SHP77 treated with DMSO at 0.1 percent for 48 hours (cell line): ENCODE measurements at regions not wholly inside any gene's neighbourhood (a gene's known extent, or its start where the extent isn't known, plus 50 kb on each side); places are given as distances from the start of the nearest gene placed in this dataset.

ENCODE experiments used
- DNase-seq: peaks from one replicate; lab custom pipeline; 2025; lab: John Stamatoyannopoulos, UW

DNA sequence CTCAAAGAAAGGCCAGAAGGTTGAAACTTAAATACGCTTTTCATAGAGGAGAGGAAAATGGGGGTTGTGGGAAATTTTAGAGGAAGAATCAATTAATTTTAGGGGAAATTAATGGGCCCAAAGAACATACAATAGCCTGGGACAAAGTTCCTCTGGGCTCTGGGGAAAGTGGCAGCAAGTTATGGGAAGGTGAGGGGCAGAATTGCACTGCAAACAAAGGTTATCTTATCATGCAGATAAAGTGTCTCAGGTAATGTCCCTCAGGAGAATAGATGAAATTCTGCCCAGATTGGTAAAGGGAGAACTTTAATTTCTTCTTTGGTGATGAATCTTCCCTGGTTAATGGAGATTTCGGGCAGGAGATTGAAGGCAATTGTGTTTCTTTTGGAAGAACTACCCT, 326.1 kb upstream of the SLC24A2 start:
- DNase-seq: no peak

- no peak for DNase-seq
Measured at GRCh38 chr9:20112205-20112783, 323.5 kb upstream of the SLC24A2 start.

DNA sequence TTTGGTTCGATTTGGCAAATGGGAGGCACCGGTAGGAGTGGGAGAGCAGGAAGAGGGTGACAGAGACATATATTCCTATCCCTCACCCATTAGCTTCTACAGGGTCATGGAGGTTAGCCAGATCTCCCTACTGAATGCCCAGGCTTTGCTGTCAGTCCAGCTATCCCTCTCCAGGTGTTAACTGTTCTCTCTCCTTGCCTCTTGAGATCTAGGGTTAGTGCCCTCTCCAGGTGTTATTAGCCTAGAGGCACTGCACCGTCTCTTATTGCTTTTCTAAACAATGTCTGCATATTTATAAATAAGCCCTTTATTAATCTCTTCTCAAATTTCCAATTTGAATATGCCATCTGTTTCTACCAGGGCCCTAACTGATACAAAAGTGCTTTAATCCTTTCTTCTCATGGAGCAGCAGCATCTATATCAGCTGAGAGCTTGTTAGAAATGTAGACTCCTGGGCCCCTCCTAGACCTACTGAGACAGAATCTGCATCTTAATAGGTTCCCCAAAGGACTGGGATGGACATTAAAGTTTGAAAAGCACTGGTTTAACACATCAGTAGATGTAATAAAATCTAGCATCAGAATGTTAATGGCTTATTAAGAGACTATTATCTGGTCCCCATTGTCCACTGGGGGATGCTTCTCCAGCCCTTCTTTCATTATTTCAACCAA, 322.5 kb upstream of the SLC24A2 start:
- no peak for DNase-seq

DNA sequence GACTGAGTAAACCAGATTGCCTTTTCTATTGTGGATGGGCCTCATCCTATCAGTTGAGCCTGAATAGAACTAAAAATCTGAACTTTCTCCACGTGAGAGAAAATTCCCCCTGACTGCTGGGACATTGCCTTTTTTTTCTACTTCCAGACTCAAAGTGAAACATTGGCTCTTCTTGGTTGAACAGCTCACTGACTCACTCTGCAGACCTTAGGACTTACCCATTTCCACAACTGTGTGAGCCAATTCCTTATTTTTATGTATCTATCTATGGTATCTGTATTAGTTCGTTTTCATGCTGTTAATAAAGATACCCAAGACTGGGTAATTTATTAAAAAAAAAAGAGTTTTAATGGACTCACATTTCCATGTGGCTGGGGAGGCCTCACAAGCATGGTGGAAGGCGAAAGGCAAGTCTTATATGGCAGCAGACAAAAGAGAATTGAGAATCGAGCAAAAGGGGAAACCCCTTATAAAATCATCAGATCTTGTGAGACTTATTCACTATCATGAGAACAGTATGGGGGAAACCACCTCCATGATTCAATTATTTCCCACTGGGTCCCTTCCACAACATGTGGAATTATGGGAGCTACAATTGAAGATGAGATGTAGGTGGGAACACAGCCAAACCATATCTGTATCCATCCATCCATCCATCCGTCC, 306.7 kb upstream of the SLC24A2 start:
- DNase-seq: no peak

DNA sequence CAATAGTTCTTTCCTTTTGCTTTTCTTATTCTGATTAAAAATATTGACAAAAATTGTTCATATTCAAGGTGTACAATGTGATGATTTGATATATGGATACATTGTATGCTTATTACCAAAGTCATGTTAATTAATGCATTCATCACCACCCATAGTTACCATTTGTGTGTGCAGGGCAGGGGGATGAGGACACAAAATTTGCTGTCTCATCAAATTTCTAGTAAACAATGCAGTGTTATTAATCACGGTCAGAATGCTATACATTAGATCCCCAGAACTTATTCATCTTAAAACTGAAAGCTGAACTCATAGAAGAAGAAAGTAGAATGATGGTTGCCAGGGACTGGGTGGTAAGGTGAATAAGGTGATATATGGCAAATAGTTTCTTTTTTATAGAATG, 303.7 kb upstream of the SLC24A2 start:
- DNase-seq: no peak

DNA sequence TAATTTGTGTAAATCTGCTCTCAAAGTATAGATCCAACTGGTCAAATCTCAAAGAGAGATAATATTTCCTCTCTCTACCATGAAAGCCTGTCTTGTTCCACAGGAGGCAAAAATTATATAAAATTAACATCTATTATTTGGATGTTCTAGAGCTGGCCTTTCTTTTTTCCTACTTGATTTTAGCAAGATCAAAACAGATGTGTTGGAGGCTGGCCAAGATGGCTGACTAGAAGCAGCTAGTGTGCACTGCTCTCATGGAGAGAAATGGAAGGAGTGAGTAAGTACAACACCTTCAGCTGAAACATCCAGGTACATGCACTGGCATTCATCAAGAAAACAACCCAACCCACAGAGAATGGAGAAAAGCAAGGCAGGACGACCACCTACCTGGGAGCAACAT, 298.6 kb upstream of the SLC24A2 start:
- DNase-seq: no peak

DNA sequence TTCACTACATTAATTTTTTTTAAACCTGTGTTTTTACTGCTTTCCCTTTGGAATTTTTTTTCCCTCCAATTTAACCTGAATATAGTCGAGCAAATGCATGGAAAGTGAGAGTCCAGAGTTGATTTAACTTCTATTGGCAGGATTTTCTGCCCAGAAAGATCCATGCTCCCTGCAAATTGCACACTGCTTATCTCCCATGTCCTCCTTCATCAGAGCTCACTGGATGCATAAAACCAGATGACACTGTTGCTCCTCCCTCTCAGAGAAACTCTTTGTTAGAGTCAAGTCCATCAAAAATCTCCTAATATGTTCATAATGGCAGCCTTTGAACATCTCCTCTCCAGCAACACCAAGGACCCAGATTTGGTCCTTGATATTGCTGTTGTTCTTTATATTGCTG, 297.0 kb upstream of the SLC24A2 start:
- no peak for DNase-seq

GRCh38 chr9:20084125-20084524, 295.3 kb upstream of the SLC24A2 start:
- DNase-seq: no peak

GRCh38 chr9:20083390-20083789, 294.6 kb upstream of the SLC24A2 start:
- DNase-seq: no peak

GRCh38 chr9:20082831-20083230, 294.0 kb upstream of the SLC24A2 start:
- no peak for DNase-seq

DNA sequence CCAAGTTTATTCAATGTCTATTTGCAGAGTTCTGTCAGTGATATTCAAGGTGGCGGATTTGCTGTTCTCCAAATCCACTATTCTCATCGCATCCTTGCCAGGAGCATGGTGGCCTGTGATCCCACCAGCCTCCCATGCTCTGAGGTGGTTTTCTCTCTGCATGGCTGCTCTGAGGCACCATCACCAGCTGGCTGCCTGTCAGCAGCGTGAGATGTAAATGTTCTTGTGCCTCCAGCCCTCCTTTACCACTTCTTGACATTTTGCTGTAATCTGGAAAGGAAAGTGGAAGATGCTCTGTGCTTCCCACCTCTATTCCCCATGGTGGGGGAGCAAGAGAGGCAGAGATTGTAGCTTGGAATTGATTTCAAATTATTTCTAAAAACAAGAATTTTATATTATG, 293.6 kb upstream of the SLC24A2 start:
- DNase-seq: no peak

GRCh38 chr9:20078246-20078645, 289.4 kb upstream of the SLC24A2 start:
- no peak for DNase-seq

GRCh38 chr9:20074291-20074690, 285.5 kb upstream of the SLC24A2 start:
- no peak for DNase-seq

DNA sequence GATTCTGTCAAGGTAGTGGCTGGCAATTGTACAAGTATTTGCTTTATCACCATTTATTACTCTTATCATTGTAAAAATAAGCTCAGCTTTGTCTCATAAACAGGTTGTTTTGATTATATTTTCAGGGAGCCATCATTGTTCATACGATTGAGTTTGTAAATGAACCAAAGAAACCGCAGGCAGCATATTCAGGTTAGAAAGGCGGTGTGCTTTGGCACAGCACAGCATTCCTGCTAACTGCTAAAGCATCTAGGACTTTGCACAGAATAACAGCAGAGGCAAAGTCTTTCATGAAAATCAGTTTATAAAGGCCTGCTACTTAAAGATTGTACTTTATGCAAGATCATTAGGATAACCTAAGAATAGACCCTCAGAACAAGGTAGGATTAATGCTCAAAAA, 281.5 kb upstream of the SLC24A2 start:
- DNase-seq: no peak

GRCh38 chr9:20065796-20066700, 277.2 kb upstream of the SLC24A2 start:
- no peak for DNase-seq

DNA sequence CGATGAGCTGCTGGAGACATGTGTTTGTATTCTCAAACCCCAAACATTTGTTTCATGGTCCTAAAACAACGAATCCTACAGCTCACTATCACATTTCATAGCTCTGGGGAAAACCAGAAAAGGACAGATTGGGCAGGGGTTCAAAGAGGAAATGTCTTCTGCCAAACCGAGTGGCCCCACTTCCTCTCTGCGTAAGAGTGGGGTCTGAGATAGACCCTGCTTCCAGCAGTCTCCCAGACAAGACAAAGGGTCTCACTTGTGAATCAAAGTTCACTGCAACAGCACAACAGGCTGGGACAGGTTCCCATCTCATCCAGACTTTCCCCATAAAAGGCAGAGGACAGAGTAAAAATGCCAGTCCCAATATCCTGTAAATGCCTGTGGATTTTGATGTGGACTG, 276.2 kb upstream of the SLC24A2 start:
- DNase-seq: no peak

DNA sequence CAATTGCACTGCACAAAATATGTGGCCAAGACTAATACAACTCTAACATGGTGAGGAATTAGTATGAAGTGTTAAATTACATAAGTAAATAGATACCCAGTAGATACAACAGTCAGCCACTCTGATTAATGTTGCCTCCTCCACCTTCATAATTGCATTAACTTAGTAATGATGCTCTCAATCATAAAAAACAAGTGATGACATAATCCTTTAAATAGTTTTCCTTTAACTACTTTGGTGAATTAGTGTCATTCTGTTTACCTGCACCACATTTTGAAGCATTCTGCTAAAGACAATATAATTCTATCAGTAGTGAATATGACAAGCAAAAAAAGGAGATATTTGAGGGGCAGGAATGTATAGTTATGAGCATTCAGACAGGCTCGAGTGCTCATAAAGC, 265.9 kb upstream of the SLC24A2 start:
- no peak for DNase-seq

GRCh38 chr9:20048985-20049384, 260.1 kb upstream of the SLC24A2 start:
- no peak for DNase-seq

DNA sequence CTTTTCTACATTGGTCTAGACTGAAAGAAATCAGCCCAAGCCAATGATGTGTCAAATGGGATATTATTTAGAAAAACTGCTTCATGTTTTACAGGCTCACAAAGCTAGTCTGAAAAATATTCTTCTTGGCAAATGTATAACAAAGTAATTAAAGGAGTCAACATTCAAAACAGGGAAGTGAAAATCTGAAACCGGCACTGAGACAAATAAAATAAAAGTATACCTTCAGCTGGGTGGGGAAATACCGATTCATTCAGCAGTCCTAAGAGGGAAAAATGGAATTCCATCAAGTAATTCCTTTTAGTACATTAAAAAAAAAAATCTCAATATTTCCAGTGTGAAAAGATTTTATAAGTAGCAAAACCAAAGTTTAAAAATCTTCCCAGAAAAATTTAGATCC, 259.6 kb upstream of the SLC24A2 start:
- no peak for DNase-seq

DNA sequence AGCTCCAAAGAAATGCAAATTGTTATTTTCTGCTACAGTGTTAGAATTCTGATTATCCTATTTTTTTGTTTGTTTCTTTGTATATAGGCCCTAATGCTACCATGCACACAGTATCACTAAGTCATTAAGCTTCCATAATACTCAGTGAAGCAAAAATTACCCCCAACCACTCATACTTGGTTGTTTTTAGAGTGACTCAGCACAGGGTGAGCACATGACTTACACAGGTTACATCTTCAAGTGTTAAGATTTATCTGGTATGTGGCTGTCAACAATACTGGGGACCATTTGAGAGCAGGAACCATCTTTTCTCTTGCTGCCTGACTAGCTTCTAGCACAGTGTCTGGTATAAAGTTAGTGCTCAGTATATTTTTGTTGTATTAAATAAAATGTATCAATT, 255.8 kb upstream of the SLC24A2 start:
- DNase-seq: no peak

DNA sequence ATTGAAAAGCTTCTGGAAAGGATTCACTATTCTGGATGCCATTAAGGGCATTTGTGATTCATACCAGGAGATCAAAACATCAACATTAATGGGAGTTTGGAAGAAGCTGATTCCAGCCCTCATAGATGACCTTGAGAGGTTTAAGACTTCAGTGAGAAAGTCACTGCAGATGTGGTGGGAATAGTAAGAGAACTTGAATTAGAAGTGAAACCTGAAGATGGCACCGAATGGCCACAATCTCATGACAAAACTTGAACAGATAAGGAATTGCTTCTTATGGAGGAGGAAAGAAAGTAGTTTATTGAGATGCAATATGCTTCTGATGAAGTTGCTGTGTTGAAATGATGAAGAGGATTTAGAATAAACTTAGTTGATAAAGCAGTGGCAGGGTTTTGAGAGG, 254.6 kb upstream of the SLC24A2 start:
- no peak for DNase-seq

DNA sequence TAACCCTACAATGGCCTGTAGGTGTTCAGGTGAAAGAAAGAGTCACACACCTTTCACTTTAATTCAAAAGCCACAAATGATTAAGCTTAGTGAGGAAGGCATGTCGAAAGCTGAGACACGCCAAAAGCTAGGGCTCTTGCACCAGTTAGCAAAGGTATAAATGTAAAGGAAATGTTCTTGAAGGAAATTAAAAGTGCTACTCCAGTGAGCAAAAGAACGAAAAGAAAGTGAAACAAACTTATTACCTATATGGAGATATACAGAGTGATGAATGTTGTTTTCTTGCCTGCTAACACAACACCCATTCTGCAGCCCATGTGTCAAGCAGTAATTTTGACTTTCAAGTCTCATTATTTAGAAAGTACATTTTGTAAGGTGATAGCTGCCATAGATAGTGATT, 254.2 kb upstream of the SLC24A2 start:
- DNase-seq: no peak
